Liver (tissue), 8 donors: ENCODE measurements at regions not wholly inside any gene's neighbourhood (a gene's known extent, or its start where the extent isn't known, plus 50 kb on each side); places are given as distances from the start of the nearest gene placed in this dataset.
"Not testable (repeated sequence)": the region's sequence is repeated elsewhere in the genome, so short reads cannot be mapped to it uniquely, and the experiment has no call there.

Source experiments
- DNase-seq: peaks from one replicate; pipeline ENCODE4 v3.0.0-alpha.2; 2017; ENCODE audit warnings: low spot score
- H3K27ac ChIP-seq, 2 donors: one replicate each; pipeline ENCODE4 v1.7.0; 2013; ENCODE audit warnings: inconsistent platforms in 2 of 2, low read length in 2 of 2, control low read depth in 1 of 2, low read depth in 1 of 2, mild to moderate bottlenecking in 1 of 2
- H3K27me3 ChIP-seq, 4 donors: one replicate each; pipeline versions ENCODE4 v1.6.1 to v1.7.0; 2013; ENCODE audit warnings: low read length in 3 of 4, inconsistent platforms in 1 of 4, mild to moderate bottlenecking in 1 of 4, moderate library complexity in 1 of 4; ENCODE audit not compliant: control insufficient read depth in 4 of 4, insufficient read depth in 4 of 4
- H3K36me3 ChIP-seq, 4 donors: one replicate each; pipeline versions ENCODE4 v1.6.1 to v1.7.0; 2013; ENCODE audit warnings: low read length in 3 of 4, mild to moderate bottlenecking in 3 of 4, low read depth in 1 of 4, moderate library complexity in 1 of 4; ENCODE audit not compliant: control insufficient read depth in 4 of 4, insufficient read depth in 3 of 4
- H3K4me1 ChIP-seq, 4 donors: one replicate each; pipeline versions ENCODE4 v1.6.1 to v1.7.0; 2013; ENCODE audit warnings: low read length in 3 of 4, mild to moderate bottlenecking in 3 of 4, moderate library complexity in 1 of 4; ENCODE audit not compliant: control insufficient read depth in 4 of 4, insufficient read depth in 4 of 4
- H3K4me3 ChIP-seq, 3 donors: one replicate each; pipeline versions ENCODE4 v1.6.1 to v1.7.0; 2013; ENCODE audit warnings: low read length in 3 of 3, control low read depth in 1 of 3, low read depth in 1 of 3, mild to moderate bottlenecking in 1 of 3
- H3K9ac ChIP-seq, 2 donors: one replicate each; pipeline ENCODE4 v1.7.0; 2013; ENCODE audit warnings: low read length in 2 of 2, mild to moderate bottlenecking in 2 of 2, moderate library complexity in 2 of 2, control low read depth in 1 of 2, low read depth in 1 of 2
- H3K9me3 ChIP-seq, 4 donors: one replicate each; pipeline versions ENCODE4 v1.6.1 to v1.7.0; 2013; ENCODE audit warnings: low read length in 3 of 4; ENCODE audit not compliant: control insufficient read depth in 4 of 4
- EGR1 ChIP-seq, 2 donors: IDR thresholded peaks; 2 replicates each; pipeline ENCODE4 v1.6.1; 2016 to 2018; ENCODE audit warnings: antibody characterized with exemption in 2 of 2, low read depth in 2 of 2
- FOXA1 ChIP-seq: IDR thresholded peaks from 2 replicates; pipeline ENCODE4 v1.6.1; 2016; ENCODE audit warnings: antibody characterized with exemption
- FOXA2 ChIP-seq: IDR thresholded peaks from 2 replicates; pipeline ENCODE4 v1.6.1; 2016; ENCODE audit warnings: antibody characterized with exemption
- GABPA ChIP-seq, 2 donors: IDR thresholded peaks in 1 of 2; conservative IDR thresholded peaks in 1 of 2; 2 replicates each; pipeline ENCODE4 v1.6.1; 2016; ENCODE audit warnings: antibody characterized with exemption in 2 of 2, mild to moderate bottlenecking in 1 of 2, moderate library complexity in 1 of 2
- HNF4A ChIP-seq, 2 donors: conservative IDR thresholded peaks; 2 replicates each; pipeline ENCODE4 v1.6.1; 2016; ENCODE audit warnings: antibody characterized with exemption in 2 of 2, mild to moderate bottlenecking in 2 of 2
- HNF4G ChIP-seq: IDR thresholded peaks from 2 replicates; pipeline ENCODE4 v1.6.1; 2016; ENCODE audit warnings: antibody characterized with exemption
- JUND ChIP-seq, 2 donors: IDR thresholded peaks; 2 replicates each; pipeline ENCODE4 v1.6.1; 2016; ENCODE audit warnings: antibody characterized with exemption in 2 of 2
- NR2F2 ChIP-seq: IDR thresholded peaks from 2 replicates; pipeline ENCODE4 v1.6.1; 2016; ENCODE audit warnings: antibody characterized with exemption
- RAD21 ChIP-seq, 2 donors: IDR thresholded peaks; 2 replicates each; pipeline ENCODE4 v1.6.1; 2016; ENCODE audit warnings: antibody characterized with exemption in 2 of 2, mild to moderate bottlenecking in 2 of 2
- RXRA ChIP-seq, 2 donors: IDR thresholded peaks; 2 replicates each; pipeline ENCODE4 v1.6.1; 2017 to 2018; ENCODE audit warnings: antibody characterized with exemption in 2 of 2, mild to moderate bottlenecking in 1 of 2
- SP1 ChIP-seq: IDR thresholded peaks from 2 replicates; pipeline ENCODE4 v1.6.1; 2018; ENCODE audit warnings: antibody characterized with exemption, mild to moderate bottlenecking
- TAF1 ChIP-seq: conservative IDR thresholded peaks from 2 replicates; pipeline ENCODE4 v1.6.1; 2016; ENCODE audit warnings: antibody characterized with exemption, mild to moderate bottlenecking
- YY1 ChIP-seq: IDR thresholded peaks from 2 replicates; pipeline ENCODE4 v1.6.1; 2016; ENCODE audit warnings: antibody characterized with exemption, mild to moderate bottlenecking
- WGBS: extraction: QIAGEN DNeasy Blood & Tissue Kit; methylation state at CpG from one replicate; pipeline ENCODE4 v1.1.7; 2013; 5-methylcytosine and 5-hydroxymethylcytosine counted together
- TF ChIP-seq, protein P1 (sequence below): IDR thresholded peaks from 2 replicates; pipeline ENCODE4 v1.6.1; 2016; ENCODE audit warnings: antibody characterized with exemption
- TF ChIP-seq, protein P2 (sequence below): IDR thresholded peaks from 2 replicates; pipeline ENCODE4 v1.6.1; 2016; ENCODE audit warnings: antibody characterized with exemption
- TF ChIP-seq, protein P3 (sequence below): IDR thresholded peaks from 2 replicates; pipeline ENCODE4 v1.6.1; 2016; ENCODE audit warnings: antibody characterized with exemption
- TF ChIP-seq, protein P4 (sequence below): fragments of 150-350 bp; IDR thresholded peaks from 2 replicates; pipeline ENCODE4 v1.5.1; 2017; ENCODE audit warnings: improper control_type of control experiment, low read depth, low read length; ENCODE audit not compliant: missing input control
- TF ChIP-seq, protein P5 (sequence below): IDR thresholded peaks from 2 replicates; pipeline ENCODE4 v1.6.1; 2016; ENCODE audit warnings: antibody characterized with exemption, mild to moderate bottlenecking
- donor health status: healthy.
- donor health status: healthy.
- donor health status: healthy.
- donor health status: healthy.
- donor health status: healthy.

DNA sequence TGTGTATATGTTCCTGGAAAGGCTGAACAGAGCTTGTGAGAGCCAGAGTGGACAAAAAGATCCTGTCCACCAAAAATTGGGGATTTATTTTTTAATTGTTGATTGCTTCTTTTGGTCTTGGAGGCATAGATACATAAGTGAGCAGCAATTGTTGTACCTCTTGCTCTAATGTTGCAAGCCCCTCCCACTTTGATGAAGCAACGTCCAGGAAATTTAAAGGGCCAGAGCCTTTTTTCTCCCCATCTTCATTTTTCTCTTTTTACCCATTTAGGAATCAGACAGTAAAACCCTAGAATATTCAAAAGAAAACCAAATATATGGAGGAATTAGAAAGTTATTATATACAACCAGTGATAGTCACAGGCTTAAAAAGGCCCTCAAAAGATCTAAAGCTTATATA is 871.8 kb upstream of the NRXN1 start:
- no peaks in the 10 kb centered on the region for H3K27me3 ChIP-seq
- TF ChIP-seq HNF4A (conservative IDR thresholded peaks at IDR 0.05): no peak
- no peak for TF ChIP-seq YY1
- TF ChIP-seq, protein P1, sequence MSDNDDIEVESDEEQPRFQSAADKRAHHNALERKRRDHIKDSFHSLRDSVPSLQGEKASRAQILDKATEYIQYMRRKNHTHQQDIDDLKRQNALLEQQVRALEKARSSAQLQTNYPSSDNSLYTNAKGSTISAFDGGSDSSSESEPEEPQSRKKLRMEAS: no peak
- TF ChIP-seq, protein P2, sequence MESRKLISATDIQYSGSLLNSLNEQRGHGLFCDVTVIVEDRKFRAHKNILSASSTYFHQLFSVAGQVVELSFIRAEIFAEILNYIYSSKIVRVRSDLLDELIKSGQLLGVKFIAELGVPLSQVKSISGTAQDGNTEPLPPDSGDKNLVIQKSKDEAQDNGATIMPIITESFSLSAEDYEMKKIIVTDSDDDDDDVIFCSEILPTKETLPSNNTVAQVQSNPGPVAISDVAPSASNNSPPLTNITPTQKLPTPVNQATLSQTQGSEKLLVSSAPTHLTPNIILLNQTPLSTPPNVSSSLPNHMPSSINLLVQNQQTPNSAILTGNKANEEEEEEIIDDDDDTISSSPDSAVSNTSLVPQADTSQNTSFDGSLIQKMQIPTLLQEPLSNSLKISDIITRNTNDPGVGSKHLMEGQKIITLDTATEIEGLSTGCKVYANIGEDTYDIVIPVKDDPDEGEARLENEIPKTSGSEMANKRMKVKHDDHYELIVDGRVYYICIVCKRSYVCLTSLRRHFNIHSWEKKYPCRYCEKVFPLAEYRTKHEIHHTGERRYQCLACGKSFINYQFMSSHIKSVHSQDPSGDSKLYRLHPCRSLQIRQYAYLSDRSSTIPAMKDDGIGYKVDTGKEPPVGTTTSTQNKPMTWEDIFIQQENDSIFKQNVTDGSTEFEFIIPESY: no peak
- TF ChIP-seq NR2F2: no peak
- TF ChIP-seq, protein P3, sequence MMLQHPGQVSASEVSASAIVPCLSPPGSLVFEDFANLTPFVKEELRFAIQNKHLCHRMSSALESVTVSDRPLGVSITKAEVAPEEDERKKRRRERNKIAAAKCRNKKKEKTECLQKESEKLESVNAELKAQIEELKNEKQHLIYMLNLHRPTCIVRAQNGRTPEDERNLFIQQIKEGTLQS: no peak
- TF ChIP-seq EGR1 (IDR thresholded peaks at IDR 0.05; ENCODE audit: low read depth in 2 of 2): no peak
- TF ChIP-seq TAF1: no peak
- TF ChIP-seq RXRA (IDR thresholded peaks at IDR 0.05): no peak
- TF ChIP-seq FOXA2: no peak
- no peak for TF ChIP-seq FOXA1
- TF ChIP-seq HNF4G: no peak
- TF ChIP-seq, protein P4, sequence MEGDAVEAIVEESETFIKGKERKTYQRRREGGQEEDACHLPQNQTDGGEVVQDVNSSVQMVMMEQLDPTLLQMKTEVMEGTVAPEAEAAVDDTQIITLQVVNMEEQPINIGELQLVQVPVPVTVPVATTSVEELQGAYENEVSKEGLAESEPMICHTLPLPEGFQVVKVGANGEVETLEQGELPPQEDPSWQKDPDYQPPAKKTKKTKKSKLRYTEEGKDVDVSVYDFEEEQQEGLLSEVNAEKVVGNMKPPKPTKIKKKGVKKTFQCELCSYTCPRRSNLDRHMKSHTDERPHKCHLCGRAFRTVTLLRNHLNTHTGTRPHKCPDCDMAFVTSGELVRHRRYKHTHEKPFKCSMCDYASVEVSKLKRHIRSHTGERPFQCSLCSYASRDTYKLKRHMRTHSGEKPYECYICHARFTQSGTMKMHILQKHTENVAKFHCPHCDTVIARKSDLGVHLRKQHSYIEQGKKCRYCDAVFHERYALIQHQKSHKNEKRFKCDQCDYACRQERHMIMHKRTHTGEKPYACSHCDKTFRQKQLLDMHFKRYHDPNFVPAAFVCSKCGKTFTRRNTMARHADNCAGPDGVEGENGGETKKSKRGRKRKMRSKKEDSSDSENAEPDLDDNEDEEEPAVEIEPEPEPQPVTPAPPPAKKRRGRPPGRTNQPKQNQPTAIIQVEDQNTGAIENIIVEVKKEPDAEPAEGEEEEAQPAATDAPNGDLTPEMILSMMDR: no peak
- TF ChIP-seq, protein P5, sequence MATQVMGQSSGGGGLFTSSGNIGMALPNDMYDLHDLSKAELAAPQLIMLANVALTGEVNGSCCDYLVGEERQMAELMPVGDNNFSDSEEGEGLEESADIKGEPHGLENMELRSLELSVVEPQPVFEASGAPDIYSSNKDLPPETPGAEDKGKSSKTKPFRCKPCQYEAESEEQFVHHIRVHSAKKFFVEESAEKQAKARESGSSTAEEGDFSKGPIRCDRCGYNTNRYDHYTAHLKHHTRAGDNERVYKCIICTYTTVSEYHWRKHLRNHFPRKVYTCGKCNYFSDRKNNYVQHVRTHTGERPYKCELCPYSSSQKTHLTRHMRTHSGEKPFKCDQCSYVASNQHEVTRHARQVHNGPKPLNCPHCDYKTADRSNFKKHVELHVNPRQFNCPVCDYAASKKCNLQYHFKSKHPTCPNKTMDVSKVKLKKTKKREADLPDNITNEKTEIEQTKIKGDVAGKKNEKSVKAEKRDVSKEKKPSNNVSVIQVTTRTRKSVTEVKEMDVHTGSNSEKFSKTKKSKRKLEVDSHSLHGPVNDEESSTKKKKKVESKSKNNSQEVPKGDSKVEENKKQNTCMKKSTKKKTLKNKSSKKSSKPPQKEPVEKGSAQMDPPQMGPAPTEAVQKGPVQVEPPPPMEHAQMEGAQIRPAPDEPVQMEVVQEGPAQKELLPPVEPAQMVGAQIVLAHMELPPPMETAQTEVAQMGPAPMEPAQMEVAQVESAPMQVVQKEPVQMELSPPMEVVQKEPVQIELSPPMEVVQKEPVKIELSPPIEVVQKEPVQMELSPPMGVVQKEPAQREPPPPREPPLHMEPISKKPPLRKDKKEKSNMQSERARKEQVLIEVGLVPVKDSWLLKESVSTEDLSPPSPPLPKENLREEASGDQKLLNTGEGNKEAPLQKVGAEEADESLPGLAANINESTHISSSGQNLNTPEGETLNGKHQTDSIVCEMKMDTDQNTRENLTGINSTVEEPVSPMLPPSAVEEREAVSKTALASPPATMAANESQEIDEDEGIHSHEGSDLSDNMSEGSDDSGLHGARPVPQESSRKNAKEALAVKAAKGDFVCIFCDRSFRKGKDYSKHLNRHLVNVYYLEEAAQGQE: no peak
- no peak for TF ChIP-seq SP1
- no peak for TF ChIP-seq GABPA (IDR thresholded peaks at IDR 0.05 in 1 of 2, conservative IDR thresholded peaks at IDR 0.05 in 1 of 2)
- no peak for TF ChIP-seq JUND (IDR thresholded peaks at IDR 0.05)
- TF ChIP-seq RAD21 (IDR thresholded peaks at IDR 0.05): no peak
- no peak overlapping the region for H3K27ac ChIP-seq
- H3K9ac ChIP-seq: no peak overlapping the region
- H3K9me3 ChIP-seq: no peaks in the 10 kb centered on the region
- no peaks in the 10 kb centered on the region for H3K4me1 ChIP-seq
- DNase-seq: no peak
- no peak overlapping the region for H3K4me3 ChIP-seq
- WGBS: 21% methylated on average over 1 of the region's 1 CpG
- no peaks in the 10 kb centered on the region for H3K36me3 ChIP-seq

DNA sequence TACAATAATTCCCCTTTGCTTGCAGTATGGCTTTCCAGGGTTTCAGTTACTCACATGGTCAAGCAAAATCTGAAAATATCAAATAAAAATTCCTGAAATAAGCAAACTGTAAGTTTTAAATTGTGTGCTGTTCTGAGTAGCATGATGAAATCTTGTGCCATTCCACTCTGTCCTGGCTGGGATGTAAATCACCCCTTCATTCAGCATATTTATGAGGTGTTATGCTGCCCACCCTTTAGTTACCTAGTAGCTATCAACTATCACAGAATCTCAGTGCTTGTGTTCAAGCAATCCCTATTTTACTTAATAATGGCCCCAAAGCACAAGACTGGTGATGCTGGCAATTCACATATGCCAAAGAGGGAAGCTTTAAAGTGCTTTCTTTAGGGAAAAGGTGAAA is 867.7 kb upstream of the NRXN1 start:
- no peak for DNase-seq
- Histone ChIP-seq H3K27me3 (no peaks in the 10 kb centered on the region), H3K27ac (no peak overlapping the region), H3K9ac (no peak overlapping the region), H3K36me3 (no peaks in the 10 kb centered on the region), H3K4me3 (no peak overlapping the region), H3K4me1 (no peaks in the 10 kb centered on the region), H3K9me3 (no peaks in the 10 kb centered on the region)
- TF ChIP-seq, protein P1: no peak
- no peak for TF ChIP-seq YY1

DNA sequence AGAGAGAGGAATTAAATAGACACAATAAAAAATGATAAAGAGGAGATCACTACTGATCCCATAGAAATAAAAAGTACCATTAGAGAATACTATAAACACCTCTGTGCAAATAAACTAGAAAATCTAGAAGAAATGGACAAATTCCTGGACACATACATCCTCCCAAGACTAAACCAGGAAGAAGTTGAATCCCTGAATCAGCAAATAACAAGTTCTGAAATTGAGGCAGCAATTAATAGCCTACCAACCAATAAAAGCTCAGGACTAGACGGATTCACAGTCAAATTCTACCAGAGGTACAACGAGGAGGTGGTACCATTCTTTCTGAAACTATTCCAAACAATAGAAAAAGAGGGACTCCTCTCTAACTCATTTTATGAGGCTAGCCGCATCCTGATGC is 862.7 kb upstream of the NRXN1 start:
- H3K27me3 ChIP-seq, H3K4me3 ChIP-seq, DNase-seq, H3K9me3 ChIP-seq, H3K27ac ChIP-seq, H3K9ac ChIP-seq, H3K36me3 ChIP-seq, H3K4me1 ChIP-seq: not testable (repeated sequence)
- 79% methylated on average over 3 of the region's 3 CpGs for whole genome bisulfite sequencing
